Psoas muscle (tissue), 7 donors: ENCODE measurements at regions not wholly inside any gene's neighbourhood (a gene's known extent, or its start where the extent isn't known, plus 50 kb on each side); places are given as distances from the start of the nearest gene placed in this dataset.

Experiments used
- ATAC-seq, 4 donors: fragments of 200-7000 bp; cut with Tn5 transposase; one replicate each; pipeline ENCODE4 v1.9.1; 2020; ENCODE audit warnings: moderate library complexity in 3 of 4, mild to moderate bottlenecking in 2 of 4
- DNase-seq, 2 donors: peaks; one replicate each; pipeline ENCODE4 v3.0.0-alpha.2; 2020
- H3K27ac ChIP-seq: fragments of 200-600 bp; one replicate; pipeline ENCODE4 v1.8.0; 2022
- H3K27me3 ChIP-seq, 3 donors: fragments of 200-600 bp in 1 of 3; one replicate each; pipeline versions ENCODE4 v1.6.1 to v1.8.0; 2013 to 2022; ENCODE audit warnings: low read length in 2 of 3, mild to moderate bottlenecking in 2 of 3, moderate library complexity in 1 of 3; ENCODE audit not compliant: insufficient read depth in 3 of 3
- H3K36me3 ChIP-seq, 2 donors: fragments of 200-600 bp in 1 of 2; one replicate each; pipeline versions ENCODE4 v1.6.1 to v1.8.0; 2013 to 2022; ENCODE audit warnings: low read depth in 1 of 2, mild to moderate bottlenecking in 1 of 2, moderate library complexity in 1 of 2; ENCODE audit not compliant: insufficient read depth in 1 of 2
- H3K4me1 ChIP-seq: fragments of 200-600 bp; one replicate; pipeline ENCODE4 v1.8.0; 2022
- H3K4me3 ChIP-seq: fragments of 200-600 bp; one replicate; pipeline ENCODE4 v1.8.0; 2022; ENCODE audit warnings: mild to moderate bottlenecking
- H3K9me3 ChIP-seq: fragments of 200-600 bp; one replicate; pipeline ENCODE4 v1.8.0; 2022
- CTCF ChIP-seq: fragments of 200-600 bp; IDR thresholded peaks from one replicate; pipeline ENCODE4 v1.8.0; 2022; ENCODE audit warnings: antibody characterized with exemption
- WGBS, 3 donors: extraction: QIAGEN DNeasy Blood & Tissue Kit; methylation state at CpG; one replicate each; pipeline versions ENCODE4 v1.1.6 to v1.1.7; 2013; 5-methylcytosine and 5-hydroxymethylcytosine counted together
- intact Hi-C, 2 donors: fragments of 100-400 bp; cut with DNase I; formaldehyde crosslinking; loops; one replicate each; pipeline versions ENCODE4 v1.11.0 to v1.14.2; 2022
- donor health status: healthy with polysubstance abuse.
- donor health status: DM: no; HTN: no; CAD: no; lungs with moderate emphysema.
- donor health status: Bipolar disorder and iron deficiency.
- donor health status: healthy.
- donor health status: DM: yes; HTN: yes; CAD: no.
- donor health status: DM: no; HTN: no; CAD: no.
- donor health status: DM: yes; HTN: yes; CAD: no.

- Histone ChIP-seq H3K4me1 (no peaks in the 10 kb centered on the region), H3K27me3 (no peaks in the 10 kb centered on the region), H3K36me3 (no peaks in the 10 kb centered on the region), H3K4me3 (no peak overlapping the region), H3K27ac (no peak overlapping the region), H3K9me3 (peaks cover 5% of the 10 kb centered on the region)
- 50 to 65% (median 55%) methylated on average over 10 of the region's 10 CpGs for WGBS, 3 donors
- intact Hi-C loops: no loop called here
- TF ChIP-seq CTCF: no peak
- ATAC-seq: no peak
- no peak for DNase-seq
Measured at GRCh38 chr11:93969925-93970922, 50.9 kb upstream of the HEPHL1 start.
